ENCODE measurements at regions not wholly inside any gene's neighbourhood (a gene's known extent, or its start where the extent isn't known, plus 50 kb on each side); places are given as distances from the start of the nearest gene placed in this dataset.
"Not testable (repeated sequence)": the region's sequence is repeated elsewhere in the genome, so short reads cannot be mapped to it uniquely, and the experiment has no call there.

DNA sequence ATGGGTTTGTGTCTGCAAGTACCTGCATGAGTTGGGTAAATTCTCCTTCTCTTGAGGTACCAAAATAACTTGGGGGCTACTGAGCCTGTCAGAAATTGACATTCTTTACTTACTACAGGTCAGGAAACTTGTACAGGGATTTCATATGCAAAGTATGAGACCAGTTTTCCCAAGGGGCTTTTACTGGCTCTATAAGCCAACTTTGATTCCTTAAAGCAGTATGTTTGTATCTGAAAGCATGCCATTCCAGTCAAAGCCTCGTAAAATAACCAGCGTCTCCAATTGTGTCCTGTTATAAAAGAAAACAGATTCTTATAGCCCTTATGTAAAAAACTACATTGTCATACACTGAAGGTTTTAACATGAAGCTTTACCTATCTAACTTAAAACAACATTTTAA lies 90.2 kb downstream of the ZNF467 start:
- DNase-seq (ENCODE audit: low read depth): no peak

DNA sequence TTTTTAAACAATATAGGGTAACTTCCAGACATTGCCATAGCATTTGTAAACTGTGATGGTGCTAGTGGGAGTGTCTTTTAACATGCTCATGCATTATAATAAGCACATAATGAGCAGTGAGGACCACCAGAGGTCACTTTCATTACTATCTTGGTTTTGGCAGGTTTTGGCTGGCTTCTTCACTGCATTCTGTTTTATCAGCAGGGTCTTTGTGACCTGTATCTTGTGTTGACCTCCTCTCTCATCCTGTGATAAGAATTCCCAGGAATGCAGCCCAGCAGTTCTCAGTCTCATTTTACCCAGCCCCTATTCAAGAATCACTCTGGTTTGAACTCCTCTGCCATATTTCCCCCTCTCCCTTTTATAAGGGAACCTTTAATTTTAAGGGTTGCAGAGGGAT lies 91.3 kb downstream of the ZNF467 start:
- DNase-seq (ENCODE audit: low read depth): no peak

DNA sequence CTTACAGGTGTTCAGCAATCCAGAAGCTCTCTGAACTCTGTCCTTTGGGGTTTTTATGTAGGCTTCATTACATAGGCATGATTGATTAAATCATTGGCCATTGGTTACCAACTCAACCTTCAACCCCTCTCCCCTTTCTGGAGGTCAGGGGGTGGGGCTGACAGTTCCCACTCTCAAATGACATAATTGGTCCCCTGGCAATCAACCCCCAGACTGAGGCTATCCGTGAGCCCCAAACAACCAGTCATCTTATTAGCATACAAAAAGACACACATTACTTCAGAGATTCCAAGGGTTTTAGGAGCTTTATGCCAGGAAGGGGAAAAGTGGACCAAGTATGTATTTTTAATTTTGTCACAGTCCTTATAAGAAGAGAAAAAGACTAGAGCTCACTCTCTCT lies 92.1 kb downstream of the ZNF467 start:
- no peak for DNase-seq (ENCODE audit: low read depth)

DNA sequence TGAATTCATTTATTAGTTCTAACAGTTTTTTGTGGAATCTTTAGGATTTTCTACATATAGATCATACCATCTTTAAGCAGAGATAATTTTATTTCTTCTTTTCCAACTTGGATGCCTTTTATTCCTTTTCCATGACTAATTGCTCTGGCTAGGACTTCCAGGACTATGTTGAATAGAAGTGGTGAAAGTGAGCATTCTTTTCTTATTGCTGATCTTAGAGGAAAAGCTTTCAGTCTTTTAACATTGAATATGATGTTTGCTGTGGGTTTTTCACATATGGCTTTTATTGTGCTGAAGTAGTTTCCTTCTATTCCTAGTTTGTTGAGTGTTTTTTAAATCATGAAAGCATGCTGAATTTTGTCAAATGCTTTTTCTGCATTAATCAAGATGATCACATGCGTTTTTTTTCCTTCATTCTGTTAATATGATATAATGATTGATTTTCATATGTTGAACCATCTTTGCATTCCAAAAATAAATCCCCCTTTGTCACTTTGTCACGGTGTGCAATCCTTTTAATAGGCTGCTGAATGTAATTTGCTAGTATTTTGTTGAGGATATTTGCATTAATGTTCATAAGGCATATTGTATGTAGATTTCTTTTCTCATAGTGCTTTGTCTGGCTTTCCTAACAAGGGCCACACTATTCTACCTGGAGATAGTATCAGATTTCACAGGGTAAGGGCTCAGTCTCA lies 92.9 kb downstream of the ZNF467 start:
- no peak for DNase-seq (ENCODE audit: low read depth)

DNA sequence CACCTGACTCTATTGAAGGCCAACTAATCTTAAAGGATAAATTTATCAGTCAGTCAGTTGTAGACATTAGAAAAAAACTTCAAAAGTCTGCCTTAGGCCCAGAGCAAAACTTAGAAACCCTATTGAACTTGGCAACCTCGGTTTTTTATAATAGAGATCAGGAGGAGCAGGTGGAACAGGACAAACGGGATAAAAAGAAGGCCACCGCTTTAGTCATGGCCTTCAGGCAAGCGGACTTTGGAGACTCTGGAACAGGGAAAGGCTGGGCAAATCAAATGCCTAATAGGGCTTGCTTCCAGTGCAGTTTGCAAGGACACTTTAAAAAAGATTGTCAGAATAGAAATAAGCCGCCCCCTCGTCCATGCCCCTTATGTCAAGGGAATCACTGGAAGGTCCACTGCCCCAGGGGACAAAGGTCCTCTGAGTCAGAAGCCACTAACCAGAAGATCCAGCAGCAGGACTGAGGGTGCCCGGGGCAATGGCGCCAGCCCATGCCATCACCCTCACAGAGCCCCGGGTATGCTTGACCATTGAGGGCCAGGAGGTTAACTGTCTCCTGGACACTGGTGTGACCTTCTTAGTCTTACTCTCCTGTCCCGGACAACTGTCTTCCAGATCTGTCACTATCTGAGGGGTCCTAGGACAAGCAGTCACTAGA lies 98.5 kb downstream of the ZNF467 start:
- DNase-seq (ENCODE audit: low read depth): not testable (repeated sequence)

DNA sequence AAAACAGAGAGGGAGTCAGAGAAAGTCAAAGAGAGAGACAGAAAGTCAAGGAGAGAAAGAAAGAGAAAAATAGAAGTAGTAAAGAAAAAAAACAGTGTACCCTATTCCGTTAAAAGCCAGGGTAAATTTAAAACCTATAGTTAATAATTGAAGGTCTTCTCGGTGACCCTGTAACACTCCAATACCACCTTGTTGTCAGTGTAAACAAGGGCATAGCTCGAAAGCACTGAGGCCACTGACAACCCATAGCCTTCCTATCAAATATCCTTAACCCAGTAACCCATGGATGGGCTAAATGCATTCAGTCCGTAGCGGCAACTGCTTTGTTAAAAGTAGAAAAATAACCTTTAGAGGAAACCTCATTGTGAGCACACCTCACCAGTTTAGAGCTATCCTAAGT lies 100.4 kb downstream of the ZNF467 start:
- no peak for DNase-seq (ENCODE audit: low read depth)

DNA sequence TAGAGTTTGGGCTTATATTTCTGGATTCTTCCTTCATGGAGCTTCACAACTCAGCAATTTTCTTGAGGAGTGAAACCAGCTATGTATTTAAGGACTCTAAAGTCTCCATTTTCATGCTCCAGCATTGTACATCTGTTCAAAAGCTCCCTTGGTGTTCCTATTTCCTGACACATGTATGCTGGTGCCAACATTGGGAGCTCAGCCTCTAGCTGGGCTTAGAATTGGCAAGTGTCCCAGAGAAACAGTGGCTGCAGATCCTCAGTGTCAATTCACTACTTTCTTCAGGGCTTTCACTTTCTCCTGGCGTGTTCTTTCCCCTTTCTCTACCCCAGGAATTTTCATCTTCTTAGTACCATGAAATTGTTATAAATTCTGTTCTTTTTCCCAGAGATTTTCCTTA lies 103.1 kb downstream of the ZNF467 start:
- DNase-seq (ENCODE audit: low read depth): peak; percentile 44

DNA sequence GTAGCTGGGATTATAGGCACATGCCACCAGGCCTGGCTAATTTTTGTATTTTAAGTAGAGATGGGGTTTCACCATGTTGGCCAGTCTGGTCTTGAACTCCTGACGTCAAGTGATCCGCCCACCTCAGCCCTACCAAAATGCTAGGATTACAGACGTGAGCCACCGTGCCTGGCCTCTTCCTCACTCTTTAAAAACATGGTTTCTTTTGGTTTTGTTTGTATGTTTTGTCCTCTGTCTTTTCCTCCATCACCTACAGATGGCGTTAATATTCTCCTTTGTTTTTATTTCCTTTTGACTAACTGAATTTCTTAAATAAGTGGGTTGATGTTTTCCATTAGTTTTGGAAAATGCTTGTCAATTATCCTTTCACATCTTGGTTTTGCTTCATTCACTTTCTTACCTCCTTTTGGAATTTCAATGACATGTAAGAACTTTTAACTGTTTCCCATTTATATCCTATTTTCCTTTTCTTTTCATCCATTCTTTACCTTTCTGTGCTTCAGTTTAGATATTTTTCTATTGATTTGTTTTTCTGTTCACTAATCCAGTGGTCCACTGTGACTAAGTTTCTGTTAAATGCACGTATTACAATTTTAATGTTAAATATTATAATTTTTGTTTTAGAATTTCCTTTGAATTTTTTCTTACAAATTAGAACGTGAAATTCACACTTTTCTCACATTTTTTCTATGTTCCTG lies 104.1 kb downstream of the ZNF467 start:
- DNase-seq (ENCODE audit: low read depth): peak; percentile 16

DNA sequence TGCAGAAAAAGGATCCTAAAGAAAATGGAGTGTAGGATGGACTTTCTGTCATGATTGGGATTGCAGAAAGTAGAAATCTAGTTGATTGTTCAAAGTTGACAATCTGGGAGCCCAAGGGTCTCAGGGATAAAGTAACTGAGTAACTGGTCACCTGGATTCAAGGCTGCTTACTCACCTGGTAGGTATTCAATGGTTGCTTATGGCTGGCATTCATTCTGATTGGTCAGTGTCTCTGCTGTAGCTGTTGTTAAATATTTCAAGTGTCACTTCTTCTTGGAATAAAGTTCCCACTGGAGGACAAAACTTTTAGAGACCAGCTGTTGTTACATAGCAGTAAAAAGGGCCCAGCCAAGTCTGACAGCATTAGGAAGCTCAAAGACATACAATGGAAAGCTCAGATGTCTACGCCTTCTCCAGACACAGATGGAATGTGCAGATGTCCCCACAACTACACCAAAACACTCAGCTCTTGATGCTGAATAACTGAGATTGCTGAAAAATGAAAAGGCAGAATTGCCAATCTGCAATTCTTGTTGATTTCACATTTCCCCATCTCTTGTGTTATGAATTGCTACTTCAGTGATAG lies 106.9 kb downstream of the ZNF467 start:
- DNase-seq (ENCODE audit: low read depth): no peak

DNA sequence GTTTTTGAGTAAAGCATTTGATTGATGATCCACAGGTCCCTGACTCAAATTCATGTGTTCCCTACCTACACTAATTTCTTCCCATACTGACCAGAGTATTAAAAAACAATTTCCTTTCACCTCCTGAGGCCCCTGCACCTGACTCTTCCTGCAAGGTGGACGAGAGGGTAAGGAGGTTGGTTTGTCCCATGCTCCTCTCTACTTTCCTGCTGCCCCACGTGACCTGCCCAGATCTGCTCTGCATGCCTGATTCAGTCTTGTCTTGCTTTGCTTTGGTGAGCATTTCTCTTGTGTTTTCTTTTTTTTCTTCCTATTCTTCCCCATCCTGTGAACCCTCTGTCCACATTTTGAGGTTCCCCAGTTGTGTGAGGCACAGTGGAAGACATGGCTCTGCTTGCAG lies 107.8 kb downstream of the ZNF467 start:
- DNase-seq (ENCODE audit: low read depth): not testable (repeated sequence)

DNA sequence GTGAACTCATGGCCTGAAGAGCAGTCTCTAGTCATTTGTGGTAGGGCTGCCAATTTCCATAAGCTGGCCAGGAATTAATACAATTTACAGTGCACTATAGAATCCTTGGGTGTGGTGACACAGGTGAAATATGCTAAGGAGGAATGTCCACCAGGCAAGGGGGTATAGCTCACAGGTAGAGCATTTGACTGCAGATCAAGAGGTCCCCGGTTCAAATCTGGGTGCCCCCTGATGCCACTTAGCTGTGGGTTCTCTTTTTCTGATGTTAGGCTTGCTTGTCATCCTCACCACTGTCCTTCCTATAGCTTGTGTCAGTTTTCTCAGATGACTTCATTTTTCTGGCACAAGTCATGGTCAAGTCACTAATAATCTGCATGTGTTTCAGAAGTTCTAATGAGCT lies 108.7 kb downstream of the ZNF467 start:
- no peak for DNase-seq (ENCODE audit: low read depth)

DNA sequence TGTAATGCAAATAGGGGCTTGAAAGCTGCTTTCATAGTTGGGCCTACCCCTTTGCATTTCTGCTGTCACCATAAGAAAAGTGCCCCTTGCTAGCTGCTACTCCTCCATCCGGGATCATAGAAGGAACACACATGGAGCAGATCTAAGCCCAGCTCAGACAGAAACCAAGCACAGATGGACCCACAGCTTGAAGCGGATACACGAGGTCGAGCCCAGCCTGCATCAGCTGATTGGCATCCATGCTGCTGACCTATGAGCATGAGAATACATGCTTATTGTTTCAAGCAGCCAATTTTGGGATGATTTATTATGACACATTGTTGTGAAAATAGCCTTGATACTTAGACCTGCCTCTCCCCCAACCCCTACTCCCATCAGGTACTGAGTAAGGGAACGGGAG lies 109.2 kb downstream of the ZNF467 start:
- DNase-seq (ENCODE audit: low read depth): no peak

DNA sequence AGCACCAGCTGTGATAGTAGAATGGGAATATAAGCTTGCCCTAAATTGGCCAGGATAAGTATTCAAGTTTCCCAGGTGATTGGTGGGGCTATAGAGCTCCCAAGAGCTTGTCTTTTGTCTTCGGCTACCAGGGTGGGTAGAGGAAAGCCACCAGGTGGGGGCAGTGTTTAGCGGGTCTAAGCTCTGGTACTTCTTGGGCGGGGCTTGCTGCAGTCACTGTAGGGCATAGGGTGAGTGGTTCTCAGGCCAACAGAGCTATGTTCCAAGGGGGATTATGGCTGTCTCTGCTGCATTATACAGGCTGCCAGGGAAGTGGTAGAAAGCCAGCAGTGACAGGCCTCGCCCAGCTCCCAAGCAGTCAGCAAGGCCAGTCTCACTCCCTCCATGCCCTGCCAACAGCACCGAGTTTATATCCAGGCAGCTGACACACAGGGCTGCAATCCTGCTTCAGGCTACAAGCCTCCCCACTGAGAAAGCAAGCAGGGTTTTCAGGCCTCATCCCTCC lies 110.7 kb downstream of the ZNF467 start:
- peak; percentile 43 for DNase-seq (ENCODE audit: low read depth)

DNA sequence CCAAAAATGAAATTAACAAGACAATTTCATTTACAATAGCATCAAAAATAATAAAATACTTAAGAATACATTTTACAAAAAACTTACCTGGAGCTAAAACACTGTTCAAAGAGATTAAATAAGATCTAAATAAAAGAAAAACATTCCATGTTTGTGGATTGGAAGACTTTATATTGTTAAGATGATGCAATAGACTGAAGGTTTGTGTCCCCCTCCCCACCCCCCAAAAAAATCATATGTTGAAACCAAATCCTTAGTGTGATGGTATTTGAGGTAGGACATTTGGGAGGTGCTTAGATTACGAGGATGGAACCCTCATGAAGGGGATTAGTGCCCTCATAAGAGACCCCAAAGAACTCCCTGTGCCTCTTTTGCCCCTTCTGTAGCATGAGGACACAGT lies 117.6 kb downstream of the ZNF467 start:
- no peak for DNase-seq (ENCODE audit: low read depth)

DNA sequence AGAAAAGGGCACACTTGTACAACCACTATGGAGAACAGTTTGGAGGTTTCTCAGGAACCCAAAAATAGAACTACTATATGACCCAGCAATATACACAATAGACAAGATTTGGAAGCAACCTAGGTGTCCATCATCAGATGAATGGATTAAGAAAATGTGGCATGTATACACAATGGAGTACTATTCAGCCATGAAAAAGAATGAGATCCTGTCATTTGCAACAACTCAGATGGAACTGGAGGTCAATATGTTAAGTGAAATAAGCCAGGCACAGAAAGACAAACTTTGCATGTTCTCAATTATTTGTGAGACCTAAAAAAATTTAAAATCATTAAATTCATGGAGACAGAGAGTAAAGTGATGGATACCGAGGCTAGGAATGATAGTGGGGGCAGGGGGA lies 118.8 kb downstream of the ZNF467 start:
- no peak for DNase-seq (ENCODE audit: low read depth)

DNA sequence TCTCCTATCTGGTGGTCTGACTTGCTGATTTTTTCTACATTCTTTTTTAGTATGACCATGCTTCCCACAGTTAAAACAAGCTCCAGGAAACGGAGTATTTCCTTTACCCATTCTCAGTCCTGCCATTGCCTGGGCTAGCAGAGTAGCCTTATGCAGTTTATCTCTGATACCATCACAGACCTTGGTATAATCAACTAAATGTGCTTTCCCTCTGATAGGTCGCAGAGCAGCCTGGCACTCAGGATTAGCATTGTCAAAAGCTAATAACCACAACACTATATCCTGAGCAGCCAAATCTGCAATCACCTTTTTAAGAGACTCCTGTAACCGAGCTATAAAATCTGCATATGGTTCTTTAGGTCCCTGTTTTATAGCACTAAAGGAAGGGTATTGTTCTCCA lies 123.2 kb downstream of the ZNF467 start:
- not testable (repeated sequence) for DNase-seq (ENCODE audit: low read depth)

DNA sequence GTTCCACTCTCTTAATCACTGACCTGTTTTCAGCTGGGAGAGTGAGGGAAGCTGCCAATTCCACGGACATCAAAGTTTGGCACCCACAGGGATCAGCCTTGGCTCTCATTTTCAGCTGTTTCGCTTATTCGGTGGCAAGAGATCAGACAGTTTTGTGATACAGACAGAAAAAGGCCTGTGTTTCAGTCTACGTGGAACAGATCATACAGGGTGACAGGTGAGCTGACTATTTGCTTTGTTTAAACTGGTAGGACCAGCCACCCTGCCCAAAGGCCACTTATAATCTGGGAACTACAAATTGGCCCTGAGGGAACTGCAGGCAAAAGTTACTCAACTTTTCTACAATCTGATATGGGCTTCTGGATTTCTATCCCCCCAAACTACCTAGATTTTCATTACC lies 128.6 kb downstream of the ZNF467 start:
- DNase-seq (ENCODE audit: low read depth): no peak

DNA sequence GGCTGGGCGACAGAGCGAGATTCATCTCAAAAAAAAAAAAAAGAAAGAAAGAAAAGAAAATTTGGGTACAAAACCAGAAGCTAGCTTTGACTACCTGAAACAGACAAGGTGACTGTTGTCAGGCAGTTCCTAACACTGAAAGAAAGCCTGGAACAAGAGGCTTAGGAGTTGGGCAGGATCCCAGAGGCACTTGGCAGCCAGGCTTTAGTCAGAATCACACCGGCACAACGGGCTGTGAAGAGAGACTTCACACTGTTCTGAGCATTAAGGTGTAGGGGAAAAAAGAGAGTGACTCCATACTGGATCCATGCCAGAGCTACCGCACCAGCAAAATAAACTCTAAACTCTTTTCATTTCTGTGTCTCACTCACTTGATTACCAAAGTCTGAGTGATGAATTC lies 130.8 kb downstream of the ZNF467 start:
- DNase-seq (ENCODE audit: low read depth): no peak

DNA sequence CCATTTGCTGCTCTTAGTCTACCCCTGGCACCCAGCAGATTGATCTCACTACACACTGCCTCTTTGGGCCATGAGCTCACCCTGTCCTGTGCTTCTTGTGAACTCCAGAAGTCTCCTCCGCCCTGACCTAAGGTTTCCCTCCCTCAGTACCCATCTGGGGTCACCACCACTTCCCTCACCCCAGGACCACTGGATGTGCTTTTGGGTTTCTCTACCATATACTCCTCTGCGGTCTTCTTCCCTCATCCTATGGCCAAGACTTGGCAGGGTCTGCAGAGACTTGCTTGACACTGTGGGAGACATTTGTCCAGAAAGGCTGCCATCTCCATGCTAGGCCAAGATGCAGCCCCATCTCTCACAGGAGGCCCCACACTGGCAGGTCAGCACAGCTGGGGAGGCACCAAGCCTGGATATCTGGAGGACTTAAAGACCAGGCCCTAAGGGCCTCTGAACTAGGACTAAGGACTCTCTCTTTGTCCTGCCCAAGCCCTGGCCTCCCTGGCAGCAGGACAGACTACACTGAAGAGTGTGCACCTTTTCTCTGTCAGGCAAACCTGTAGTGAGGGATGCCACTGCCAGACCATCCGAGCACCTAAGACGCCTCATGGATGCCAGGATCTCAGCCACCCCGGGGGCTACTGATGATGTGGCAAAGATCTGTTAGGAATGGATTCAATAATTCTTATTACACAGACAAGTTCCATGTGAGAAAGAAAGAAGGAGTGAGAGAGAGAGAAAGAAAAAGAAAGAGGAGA lies 134.6 kb downstream of the ZNF467 start:
- DNase-seq (ENCODE audit: low read depth): no peak

DNA sequence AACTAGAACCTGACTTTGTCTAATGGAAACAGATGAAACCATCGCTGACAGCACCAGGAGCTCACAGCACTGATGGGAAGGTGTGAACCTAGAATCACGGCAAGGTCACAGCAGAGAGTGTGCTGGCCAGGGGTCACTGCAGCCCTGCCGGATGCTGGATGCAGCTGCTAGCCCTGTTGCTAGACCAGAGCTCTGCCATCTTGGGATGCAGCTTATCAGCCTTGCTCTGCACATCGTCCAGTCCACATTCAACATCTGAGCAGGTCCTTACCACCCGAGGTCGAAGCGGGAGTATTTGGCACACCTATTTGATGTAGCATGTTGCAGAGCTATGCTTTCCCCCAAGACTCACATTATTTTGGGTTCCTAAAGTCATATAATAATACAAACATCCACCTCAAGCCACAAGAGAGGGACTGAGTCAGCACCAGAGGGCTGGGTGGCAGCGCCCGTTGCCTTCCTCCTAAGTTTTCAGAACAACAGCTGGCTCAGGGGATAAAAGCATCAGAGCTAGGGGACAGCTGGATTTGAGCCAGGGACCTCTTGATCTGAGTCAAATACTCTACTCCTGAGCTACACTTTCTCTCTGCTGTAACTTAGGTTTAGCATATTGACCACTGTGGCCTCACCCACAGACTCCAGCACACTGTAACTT lies 135.3 kb downstream of the ZNF467 start:
- no peak for DNase-seq (ENCODE audit: low read depth)

DNA sequence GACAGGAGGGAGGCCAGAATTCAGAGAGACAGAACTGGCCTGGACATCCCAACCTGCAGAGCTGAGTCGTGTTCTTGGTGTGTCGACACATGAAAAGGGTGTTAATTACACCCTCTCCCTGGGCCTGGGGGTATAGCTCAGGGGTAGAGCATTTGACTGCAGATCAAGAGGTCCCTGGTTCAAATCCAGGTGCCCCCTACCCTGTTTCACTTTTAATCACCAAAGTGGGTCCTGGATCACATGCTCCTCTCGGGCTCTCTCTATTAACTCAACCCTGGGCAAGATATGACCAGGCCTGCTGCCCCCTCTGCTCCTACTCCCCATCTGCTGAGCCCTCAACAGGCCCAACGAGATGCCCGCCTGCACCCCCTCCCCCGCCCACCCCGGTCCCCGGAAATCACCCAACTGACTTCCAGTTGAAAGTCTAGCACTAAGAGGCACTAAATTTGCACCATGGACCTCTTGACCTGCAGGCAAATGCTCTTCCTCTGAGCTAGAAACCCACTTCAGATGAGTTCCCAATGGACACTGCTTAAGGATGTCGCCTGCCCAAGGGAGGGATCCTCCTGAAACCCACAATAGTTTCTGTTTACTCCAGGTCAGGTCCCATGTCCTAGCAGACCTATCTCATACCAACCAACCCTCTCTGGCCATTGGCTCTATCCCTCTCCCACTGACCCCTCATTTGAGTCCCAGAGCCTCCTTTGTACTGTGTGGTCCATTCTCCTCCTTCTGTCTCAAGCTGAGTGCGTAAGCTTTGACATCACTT lies 137.6 kb downstream of the ZNF467 start:
- DNase-seq (ENCODE audit: low read depth): no peak
